Aorta (tissue), 5 donors: ENCODE measurements at regions not wholly inside any gene's neighbourhood (a gene's known extent, or its start where the extent isn't known, plus 50 kb on each side); places are given as distances from the start of the nearest gene placed in this dataset.

Experiments used
- ATAC-seq: fragments of 200-7000 bp; cut with Tn5 transposase; one replicate; pipeline ENCODE4 v1.9.1; 2022; ENCODE audit warnings: moderate library complexity; ENCODE audit not compliant: low FRiP score
- DNase-seq, 2 donors: peaks; one replicate each; pipeline ENCODE4 v3.0.0-alpha.2; 2020
- H3K27ac ChIP-seq, 2 donors: one replicate each; pipeline ENCODE4 v1.5.1; 2013; ENCODE audit warnings: low read length in 2 of 2, mild to moderate bottlenecking in 2 of 2, moderate library complexity in 2 of 2, control low read depth in 1 of 2, inconsistent platforms in 1 of 2, low read depth in 1 of 2
- H3K27me3 ChIP-seq, 2 donors: one replicate each; pipeline ENCODE4 v1.6.1; 2013; ENCODE audit warnings: control low read depth in 1 of 2, low read length in 1 of 2, mild to moderate bottlenecking in 1 of 2, moderate library complexity in 1 of 2; ENCODE audit not compliant: insufficient read depth in 2 of 2, control insufficient read depth in 1 of 2
- H3K36me3 ChIP-seq, 2 donors: one replicate each; pipeline ENCODE4 v1.6.1; 2013; ENCODE audit warnings: control low read depth in 1 of 2, low read length in 1 of 2, mild to moderate bottlenecking in 1 of 2; ENCODE audit not compliant: insufficient read depth in 2 of 2, control insufficient read depth in 1 of 2
- H3K4me1 ChIP-seq, 2 donors: one replicate each; pipeline ENCODE4 v1.6.1; 2013; ENCODE audit warnings: low read length in 2 of 2, control low read depth in 1 of 2, mild to moderate bottlenecking in 1 of 2, moderate library complexity in 1 of 2; ENCODE audit not compliant: insufficient read depth in 2 of 2, control insufficient read depth in 1 of 2
- H3K4me3 ChIP-seq, 2 donors: one replicate each; pipeline ENCODE4 v1.5.1; 2013; ENCODE audit warnings: low read length in 2 of 2, control low read depth in 1 of 2, mild to moderate bottlenecking in 1 of 2
- H3K9me3 ChIP-seq: one replicate; pipeline ENCODE4 v1.6.1; 2013; ENCODE audit warnings: mild to moderate bottlenecking, low read length; ENCODE audit not compliant: control insufficient read depth
- WGBS, 2 donors: extraction: QIAGEN DNeasy Blood & Tissue Kit; methylation state at CpG; one replicate each; pipeline ENCODE4 v1.1.7; 2013; 5-methylcytosine and 5-hydroxymethylcytosine counted together
- intact Hi-C, 2 donors: fragments of 100-400 bp; cut with DNase I; formaldehyde crosslinking; loops; one replicate each; pipeline versions ENCODE4 v1.14.2 to v1.15.0; 2022
- donor health status: healthy with polysubstance abuse.
- donor health status: Bipolar disorder and iron deficiency.
- donor health status: DM: no; HTN: no; CAD: no.
- donor health status: DM: no; HTN: no; CAD: no.
- donor health status: DM: yes; HTN: yes; CAD: no.

GRCh38 chr18:39958876-39959275 lies 1996.2 kb upstream of the PIK3C3 start:
- WGBS, 2 donors: 63 to 68% methylated on average over 1 of the region's 1 CpG
- intact Hi-C loops: no loop called here
- no peaks in the 10 kb centered on the region for H3K9me3 ChIP-seq
- no peaks in the 10 kb centered on the region for H3K27me3 ChIP-seq
- DNase-seq (no peak), ATAC-seq (no peak)
- no peaks in the 10 kb centered on the region for H3K36me3 ChIP-seq
- H3K27ac ChIP-seq: no peak overlapping the region
- H3K4me1 ChIP-seq: no peaks in the 10 kb centered on the region
- H3K4me3 ChIP-seq: no peak overlapping the region

- intact Hi-C loops: no loop called here
Observed at GRCh38 chr18:39952816-39953215, 2002.2 kb upstream of the PIK3C3 start.

GRCh38 chr18:39951142-39951720 lies 2003.8 kb upstream of the PIK3C3 start:
- Histone ChIP-seq H3K27me3 (no peaks in the 10 kb centered on the region), H3K4me3 (no peak overlapping the region), H3K27ac (no peak overlapping the region), H3K36me3 (no peaks in the 10 kb centered on the region), H3K4me1 (no peaks in the 10 kb centered on the region), H3K9me3 (no peaks in the 10 kb centered on the region)
- intact Hi-C loops: no loop called here
- 89 to 92% methylated on average over 4 of the region's 4 CpGs for WGBS, 2 donors
- no peak for DNase-seq
- no peak for ATAC-seq

More at GRCh38 chr18:39952816-39953215, 2002.2 kb upstream of the PIK3C3 start:
- WGBS, 2 donors: 73 to 79% methylated on average over 2 of the region's 2 CpGs
- H3K27ac ChIP-seq: no peak overlapping the region
- H3K27me3 ChIP-seq: no peaks in the 10 kb centered on the region
- H3K36me3 ChIP-seq: no peaks in the 10 kb centered on the region
- no peaks in the 10 kb centered on the region for H3K4me1 ChIP-seq
- DNase-seq: no peak
- H3K4me3 ChIP-seq: no peak overlapping the region
- no peak for ATAC-seq
- no peaks in the 10 kb centered on the region for H3K9me3 ChIP-seq

GRCh38 chr18:39946623-39947061 lies 2008.4 kb upstream of the PIK3C3 start:
- Histone ChIP-seq H3K27me3 (no peaks in the 10 kb centered on the region), H3K4me1 (no peaks in the 10 kb centered on the region), H3K9me3 (no peaks in the 10 kb centered on the region), H3K36me3 (no peaks in the 10 kb centered on the region), H3K27ac (no peak overlapping the region), H3K4me3 (no peak overlapping the region)
- no peak for ATAC-seq
- no peak for DNase-seq
- intact Hi-C loops: no loop called here

GRCh38 chr18:39945076-39945475 lies 2010.0 kb upstream of the PIK3C3 start:
- Histone ChIP-seq H3K4me3 (no peak overlapping the region), H3K4me1 (no peaks in the 10 kb centered on the region), H3K27me3 (no peaks in the 10 kb centered on the region), H3K36me3 (no peaks in the 10 kb centered on the region), H3K9me3 (no peaks in the 10 kb centered on the region), H3K27ac (no peak overlapping the region)
- WGBS, 2 donors: 68 to 73% methylated on average over 2 of the region's 2 CpGs
- intact Hi-C loops: no loop called here
- ATAC-seq: no peak
- no peak for DNase-seq

- DNase-seq (no peak), ATAC-seq (no peak)
- intact Hi-C loops: no loop called here
- Histone ChIP-seq H3K27me3 (no peaks in the 10 kb centered on the region), H3K27ac (no peak overlapping the region), H3K4me1 (no peaks in the 10 kb centered on the region), H3K4me3 (no peak overlapping the region), H3K9me3 (no peaks in the 10 kb centered on the region), H3K36me3 (no peaks in the 10 kb centered on the region)
- 92 to 93% methylated on average over 2 of the region's 2 CpGs for WGBS, 2 donors
Observed at GRCh38 chr18:39942702-39943101, 2012.3 kb upstream of the PIK3C3 start.

- H3K9me3 ChIP-seq: no peaks in the 10 kb centered on the region
- WGBS, 2 donors: 49 to 58% methylated on average over 4 of the region's 4 CpGs
- no peak overlapping the region for H3K27ac ChIP-seq
- H3K4me1 ChIP-seq: no peaks in the 10 kb centered on the region
- no peaks in the 10 kb centered on the region for H3K27me3 ChIP-seq
- no peaks in the 10 kb centered on the region for H3K36me3 ChIP-seq
- DNase-seq: no peak
- no peak for ATAC-seq
- no peak overlapping the region for H3K4me3 ChIP-seq
- intact Hi-C loops: no loop called here
Observed at GRCh38 chr18:39938676-39939608, 2016.1 kb upstream of the PIK3C3 start.

- Histone ChIP-seq H3K27ac (no peak overlapping the region), H3K4me1 (no peaks in the 10 kb centered on the region), H3K27me3 (no peaks in the 10 kb centered on the region), H3K36me3 (no peaks in the 10 kb centered on the region), H3K9me3 (no peaks in the 10 kb centered on the region), H3K4me3 (no peak overlapping the region)
- DNase-seq: no peak
- intact Hi-C loops: no loop called here
- no peak for ATAC-seq
- 58 to 67% methylated on average over 2 of the region's 2 CpGs for WGBS, 2 donors
Observed at GRCh38 chr18:39935598-39935997, 2019.4 kb upstream of the PIK3C3 start.

- H3K9me3 ChIP-seq: no peaks in the 10 kb centered on the region
- no peak for ATAC-seq
- intact Hi-C loops: no loop called here
- DNase-seq: no peak
- no peak overlapping the region for H3K4me3 ChIP-seq
- WGBS, 2 donors: 68 to 70% methylated on average over 2 of the region's 2 CpGs
- H3K4me1 ChIP-seq: no peaks in the 10 kb centered on the region
- no peak overlapping the region for H3K27ac ChIP-seq
- H3K27me3 ChIP-seq: no peaks in the 10 kb centered on the region
- H3K36me3 ChIP-seq: no peaks in the 10 kb centered on the region
Observed at GRCh38 chr18:39918847-39919246, 2036.2 kb upstream of the PIK3C3 start.
